ENCODE measurements at regions not wholly inside any gene's neighbourhood (a gene's known extent, or its start where the extent isn't known, plus 50 kb on each side); places are given as distances from the start of the nearest gene placed in this dataset.

- peaks cover 48% of the 10 kb centered on the region for H3K9me3 ChIP-seq (ENCODE audit: low read length)
- H3K4me2 ChIP-seq (ENCODE audit: low read depth, low read length) = no peak overlapping the region
- in situ Hi-C loops (cut with HindIII; ENCODE audit: extremely low pct_ligation_motif_present, low pct_unique_long_range_greater_than_20kb) = no loop called here
- H3K4me3 ChIP-seq (replicated peaks in 1 of 3; ENCODE audit: insufficient read depth in 1 of 3, low read depth in 2 of 3, low read length in 3 of 3) = no peak overlapping the region
- TF ChIP-seq ZNF512 (CRISPR knock-in tag; IDR thresholded peaks at IDR 0.05) (no peak), ZNF124 (CRISPR knock-in tag; IDR thresholded peaks at IDR 0.05) (peak; percentile 80; the same call in 1 of the 2 replicates)
- DNase-seq (ENCODE audit: low spot score) (no peak), FAIRE-seq (no peak), ATAC-seq (no peak)
- BruUV-seq (replicated peaks) = no TSS peak
- no peak overlapping the region for H3K27ac ChIP-seq (ENCODE audit: extremely low read length, insufficient read depth, low read length)
- H3K79me2 ChIP-seq (ENCODE audit: insufficient read depth, low read length) = no peaks in the 10 kb centered on the region
- no peaks in the 10 kb centered on the region for H3K4me1 ChIP-seq (ENCODE audit: insufficient read depth, low read length)
- 0% methylated on average over 1 of the region's 1 CpG for WGBS (ENCODE audit: low lambda C conversion rate)
- no peaks in the 10 kb centered on the region for H3K36me3 ChIP-seq (replicated peaks in 1 of 2; ENCODE audit: control insufficient read depth in 1 of 2, insufficient read depth in 2 of 2, low read length in 2 of 2)
- CTCF ChIA-PET (ENCODE audit: low intra/inter-chr PET ratio, low total read pairs) = no interaction called here
- H3K9ac ChIP-seq (ENCODE audit: insufficient read depth, low read depth, low read length) = no peak overlapping the region
- H4K20me1 ChIP-seq (ENCODE audit: insufficient read depth, low read length) = no peaks in the 10 kb centered on the region
- intact Hi-C loops (cut with micrococcal nuclease; ENCODE audit: unreplicated experiment) = no loop called here
- H2AFZ ChIP-seq (ENCODE audit: low read length) = no peak overlapping the region
- H3K27me3 ChIP-seq (ENCODE audit: control insufficient read depth in 1 of 2, insufficient read depth in 2 of 2, low read length in 2 of 2) = no peaks in the 10 kb centered on the region
- POLR2A ChIA-PET = no interaction called here
Observed at GRCh38 chr10:56771343-56771742, 410.3 kb upstream of the ZWINT start.

- no peak for DNase-seq (ENCODE audit: low spot score)
- H3K4me1 ChIP-seq (ENCODE audit: insufficient read depth, low read length) = no peaks in the 10 kb centered on the region
- no peak overlapping the region for H3K9ac ChIP-seq (ENCODE audit: insufficient read depth, low read depth, low read length)
- no peaks in the 10 kb centered on the region for H3K36me3 ChIP-seq (replicated peaks in 1 of 2; ENCODE audit: control insufficient read depth in 1 of 2, insufficient read depth in 2 of 2, low read length in 2 of 2)
- no peaks in the 10 kb centered on the region for H3K79me2 ChIP-seq (ENCODE audit: insufficient read depth, low read length)
- no peak overlapping the region for H3K4me3 ChIP-seq (replicated peaks in 1 of 3; ENCODE audit: insufficient read depth in 1 of 3, low read depth in 2 of 3, low read length in 3 of 3)
- in situ Hi-C loops (cut with HindIII; ENCODE audit: extremely low pct_ligation_motif_present, low pct_unique_long_range_greater_than_20kb) = no loop called here
- POLR2A ChIA-PET = no interaction called here
- H3K27ac ChIP-seq (ENCODE audit: extremely low read length, insufficient read depth, low read length) = no peak overlapping the region
- intact Hi-C loops (cut with micrococcal nuclease; ENCODE audit: unreplicated experiment) = no loop called here
- H2AFZ ChIP-seq (ENCODE audit: low read length) = no peak overlapping the region
- ATAC-seq = no peak
- peaks cover 58% of the 10 kb centered on the region for H3K9me3 ChIP-seq (ENCODE audit: low read length)
- no peak for FAIRE-seq
- H4K20me1 ChIP-seq (ENCODE audit: insufficient read depth, low read length) = no peaks in the 10 kb centered on the region
- CTCF ChIA-PET (ENCODE audit: low intra/inter-chr PET ratio, low total read pairs) = no interaction called here
- H3K27me3 ChIP-seq (ENCODE audit: control insufficient read depth in 1 of 2, insufficient read depth in 2 of 2, low read length in 2 of 2) = no peaks in the 10 kb centered on the region; a peak in 1 of 5 replicates
- 0% methylated on average over 2 of the region's 2 CpGs for WGBS (ENCODE audit: low lambda C conversion rate)
- no peak overlapping the region for H3K4me2 ChIP-seq (ENCODE audit: low read depth, low read length)
- BruUV-seq (replicated peaks) = no TSS peak
- no peak for TF ChIP-seq TCF7L2 (IDR thresholded peaks at IDR 0.05; ENCODE audit: low read depth, low read length)
- TF ChIP-seq FOXO1 (CRISPR knock-in tag; IDR thresholded peaks at IDR 0.05) = no peak
- TF ChIP-seq ZNF703 (CRISPR knock-in tag; IDR thresholded peaks at IDR 0.05; ENCODE audit: borderline replicate concordance) = no peak
- no peak for TF ChIP-seq KIAA2018 (CRISPR knock-in tag; IDR thresholded peaks at IDR 0.05; ENCODE audit: borderline replicate concordance)
- TF ChIP-seq ZNF230 (CRISPR knock-in tag; IDR thresholded peaks at IDR 0.05) = no peak
- no peak for TF ChIP-seq ZNF136 (CRISPR knock-in tag; IDR thresholded peaks at IDR 0.05; ENCODE audit: low read depth)
Observed at GRCh38 chr10:56763090-56763489, 402.0 kb upstream of the ZWINT start.

All from HepG2 (cell line).